ENCODE measurements at regions not wholly inside any gene's neighbourhood (a gene's known extent, or its start where the extent isn't known, plus 50 kb on each side); places are given as distances from the start of the nearest gene placed in this dataset.
"Not testable (repeated sequence)": the region's sequence is repeated elsewhere in the genome, so short reads cannot be mapped to it uniquely, and the experiment has no call there.

GRCh38 chr6:170042123-170042522 is 248.8 kb downstream of the DLL1 start:
- no peak for DNase-seq (ENCODE audit: low read depth, low spot score)
- no peak overlapping the region for H3K27ac ChIP-seq

- H3K27ac ChIP-seq, result no peak overlapping the region
- no peak for DNase-seq (ENCODE audit: low read depth, low spot score)
These were observed 249.4 kb downstream of the DLL1 start for GRCh38 chr6:170041526-170041925.

GRCh38 chr6:170040906-170041305 is 250.0 kb downstream of the DLL1 start:
- no peak for DNase-seq (ENCODE audit: low read depth, low spot score)

GRCh38 chr6:170040115-170040500 is 250.8 kb downstream of the DLL1 start:
- DNase-seq (ENCODE audit: low read depth, low spot score), result no peak
- no peak overlapping the region for H3K27ac ChIP-seq

More at GRCh38 chr6:170040906-170041305, 250.0 kb downstream of the DLL1 start:
- no peak overlapping the region for H3K27ac ChIP-seq

GRCh38 chr6:170039156-170040114 is 251.4 kb downstream of the DLL1 start:
- no peak for DNase-seq (ENCODE audit: low read depth, low spot score)
- no peak overlapping the region for H3K27ac ChIP-seq

GRCh38 chr6:170038708-170039107 is 252.2 kb downstream of the DLL1 start:
- DNase-seq (ENCODE audit: low read depth, low spot score), result no peak

GRCh38 chr6:170038251-170038650 is 252.6 kb downstream of the DLL1 start:
- no peak overlapping the region for H3K27ac ChIP-seq
- DNase-seq (ENCODE audit: low read depth, low spot score), result no peak

More at GRCh38 chr6:170038708-170039107, 252.2 kb downstream of the DLL1 start:
- H3K27ac ChIP-seq, result no peak overlapping the region

- H3K27ac ChIP-seq, result no peak overlapping the region
- DNase-seq (ENCODE audit: low read depth, low spot score), result no peak
These were observed 253.2 kb downstream of the DLL1 start for GRCh38 chr6:170037541-170038250.

GRCh38 chr6:170036916-170037315 is 254.0 kb downstream of the DLL1 start:
- DNase-seq (ENCODE audit: low read depth, low spot score), result no peak
- no peak overlapping the region for H3K27ac ChIP-seq

GRCh38 chr6:170036367-170036766 is 254.5 kb downstream of the DLL1 start:
- not testable (repeated sequence) for DNase-seq (ENCODE audit: low read depth, low spot score); H3K27ac ChIP-seq

GRCh38 chr6:170035901-170036304 is 255.0 kb downstream of the DLL1 start:
- no peak overlapping the region for H3K27ac ChIP-seq
- DNase-seq (ENCODE audit: low read depth, low spot score), result no peak

- H3K27ac ChIP-seq, result no peak overlapping the region
- DNase-seq (ENCODE audit: low read depth, low spot score), result no peak
These were observed 255.8 kb downstream of the DLL1 start for GRCh38 chr6:170035044-170035443.

- no peak for DNase-seq (ENCODE audit: low read depth, low spot score)
- H3K27ac ChIP-seq, result no peak overlapping the region
These were observed 256.6 kb downstream of the DLL1 start for GRCh38 chr6:170034294-170034693.

- H3K27ac ChIP-seq, result no peak overlapping the region
- no peak for DNase-seq (ENCODE audit: low read depth, low spot score)
These were observed 257.2 kb downstream of the DLL1 start for GRCh38 chr6:170033666-170034065.

- no peak for DNase-seq (ENCODE audit: low read depth, low spot score)
- no peak overlapping the region for H3K27ac ChIP-seq
These were observed 258.1 kb downstream of the DLL1 start for GRCh38 chr6:170032706-170033309.

- DNase-seq (ENCODE audit: low read depth, low spot score), result no peak
- no peak overlapping the region for H3K27ac ChIP-seq
These were observed 258.7 kb downstream of the DLL1 start for GRCh38 chr6:170032197-170032596.

GRCh38 chr6:170031684-170032121 is 259.2 kb downstream of the DLL1 start:
- DNase-seq (ENCODE audit: low read depth, low spot score), result no peak

GRCh38 chr6:170030821-170031471 is 259.9 kb downstream of the DLL1 start:
- H3K27ac ChIP-seq, result no peak overlapping the region
- no peak for DNase-seq (ENCODE audit: low read depth, low spot score)

More at GRCh38 chr6:170031684-170032121, 259.2 kb downstream of the DLL1 start:
- H3K27ac ChIP-seq, result no peak overlapping the region

GRCh38 chr6:170030284-170030815 is 260.5 kb downstream of the DLL1 start:
- no peak overlapping the region for H3K27ac ChIP-seq
- no peak for DNase-seq (ENCODE audit: low read depth, low spot score)
